ENCODE measurements at regions not wholly inside any gene's neighbourhood (a gene's known extent, or its start where the extent isn't known, plus 50 kb on each side); places are given as distances from the start of the nearest gene placed in this dataset.
A peak's percentile ranks its signal among the peaks of the same experiment; 100 is the strongest.

DNA sequence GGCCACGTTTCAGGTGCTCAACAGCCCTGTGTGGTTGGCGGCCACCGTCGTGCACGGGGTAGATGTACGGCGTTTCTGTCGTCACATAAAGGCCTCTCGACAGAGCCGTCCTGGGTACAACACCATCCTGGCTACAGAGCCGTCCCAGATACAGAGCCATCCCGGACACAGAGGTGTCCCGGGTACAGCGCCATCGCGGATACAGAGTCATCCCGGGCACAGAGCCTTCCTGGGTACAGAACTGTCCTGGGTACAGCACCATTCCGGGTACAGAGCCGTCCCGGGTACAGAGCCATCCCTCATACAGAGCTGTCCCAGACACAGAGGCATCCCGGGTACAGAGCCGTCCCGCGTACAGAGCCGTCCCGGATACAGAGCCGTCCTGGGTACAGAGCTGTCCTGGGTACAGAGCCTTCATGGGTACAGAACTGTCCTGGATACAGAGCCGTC lies 222.7 kb upstream of the SOX1 start:
- no peak overlapping the region for H3K4me3 ChIP-seq (ENCODE audit: low read depth, low read length)

DNA sequence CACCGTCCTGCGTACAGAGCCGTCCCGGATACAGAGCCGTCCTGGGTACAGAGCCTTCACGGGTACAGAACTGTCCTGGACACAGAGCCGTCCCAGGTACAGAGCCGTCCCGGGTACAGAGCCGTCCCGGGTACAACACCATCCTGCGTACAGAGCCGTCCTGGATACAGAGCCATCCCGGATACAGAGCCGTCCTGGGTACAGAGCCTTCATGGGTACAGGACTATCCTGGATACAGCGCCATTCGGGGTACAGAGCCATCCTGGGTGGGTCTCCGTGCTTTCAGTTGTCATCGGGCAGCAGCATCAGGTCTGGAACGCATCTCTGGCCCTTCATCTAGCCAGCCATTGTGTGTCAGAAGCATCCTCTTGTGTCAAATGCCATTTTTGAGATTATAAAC lies 222.3 kb upstream of the SOX1 start:
- H3K4me3 ChIP-seq (ENCODE audit: low read depth, low read length) = no peak overlapping the region

DNA sequence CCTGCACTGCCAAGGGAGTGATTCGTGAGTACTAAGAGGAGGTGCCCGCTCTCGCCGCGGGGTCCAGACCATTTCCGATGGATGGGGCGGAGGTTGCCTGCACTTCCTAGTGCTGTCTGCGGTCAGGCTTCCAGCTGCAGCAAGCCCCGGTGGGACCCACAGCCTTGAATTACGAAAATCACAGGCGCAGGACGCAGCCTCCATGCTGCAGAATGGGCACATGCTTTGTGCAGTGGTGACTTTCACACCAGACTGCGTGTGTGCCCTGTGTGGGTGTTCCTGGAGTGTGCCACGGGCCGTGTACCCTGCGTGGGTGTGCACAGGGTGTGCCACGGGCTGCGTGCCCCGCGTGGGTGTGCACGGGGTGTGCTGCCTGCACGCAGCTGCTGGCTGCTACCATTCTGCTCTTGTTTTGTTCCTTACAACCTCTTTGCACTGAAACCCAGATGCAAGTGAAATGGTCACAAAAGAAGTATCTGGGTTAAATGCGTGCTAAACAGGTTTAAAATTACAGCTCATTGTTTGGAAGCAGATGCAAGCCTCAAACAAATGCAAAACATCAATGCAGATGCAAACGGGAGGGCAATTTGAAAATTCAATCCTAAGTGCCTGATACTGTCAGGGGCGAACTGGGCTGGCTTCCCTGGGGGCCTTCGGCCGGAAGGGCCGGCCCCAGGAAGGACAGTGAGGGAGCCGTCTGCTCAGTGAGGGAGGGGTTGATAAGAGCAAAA lies 221.2 kb upstream of the SOX1 start:
- no peak overlapping the region for H3K4me3 ChIP-seq (ENCODE audit: low read depth, low read length)

DNA sequence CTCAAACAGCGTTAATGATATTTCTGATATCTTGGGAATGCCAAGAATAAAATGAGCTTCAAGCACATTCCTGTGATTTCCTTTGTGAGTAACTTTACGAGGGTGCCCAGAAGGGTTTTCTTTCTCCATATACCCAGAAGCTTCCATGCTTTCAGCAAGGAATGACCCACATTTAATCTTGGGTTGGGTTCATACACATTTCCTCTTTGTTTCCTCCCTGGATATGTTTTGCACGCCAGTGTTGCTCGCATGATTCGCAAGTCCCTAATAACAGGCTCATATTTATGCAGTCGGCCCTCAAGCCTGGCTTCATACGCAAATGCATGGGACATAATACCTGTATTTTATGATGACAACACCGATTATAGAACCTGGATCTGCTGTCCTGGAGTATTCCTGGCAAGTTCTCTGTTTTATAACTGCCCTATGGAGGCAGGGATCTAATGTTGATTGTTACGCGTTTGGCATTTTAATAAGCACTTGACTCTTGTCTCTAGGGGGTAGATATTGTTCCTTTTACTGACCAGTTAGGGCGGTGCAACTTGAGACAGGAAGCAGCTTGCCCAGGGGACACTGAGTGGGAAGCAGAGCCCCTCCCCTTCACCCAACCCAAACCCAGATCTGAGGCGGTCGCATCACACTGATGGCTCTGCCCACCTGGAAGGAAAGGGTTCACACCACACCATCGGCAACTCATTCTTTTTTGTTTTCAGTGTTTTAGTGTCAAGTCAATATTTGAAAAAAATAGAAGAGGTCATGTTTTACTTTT lies 220.4 kb upstream of the SOX1 start:
- H3K4me3 ChIP-seq (ENCODE audit: low read depth, low read length) = peak overlapping the region; percentile 13

DNA sequence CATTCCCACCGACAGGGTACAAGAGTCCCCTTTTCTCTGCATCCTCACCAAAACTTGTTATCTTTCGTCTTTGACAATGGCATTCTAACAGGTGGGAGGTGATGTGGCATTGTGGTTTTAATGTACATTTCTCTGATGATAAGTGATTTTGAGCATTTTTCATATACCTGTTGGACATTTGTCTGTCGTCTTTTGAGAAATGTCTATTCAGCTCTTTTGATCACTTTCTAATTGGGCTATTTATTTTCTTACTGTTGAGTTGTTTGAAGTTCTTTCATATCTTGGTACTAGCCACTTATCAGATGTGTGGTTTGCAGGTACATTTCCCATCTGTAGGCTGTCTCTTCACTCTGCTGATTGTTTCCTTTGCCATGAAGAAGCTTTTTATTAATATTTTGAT lies 219.0 kb upstream of the SOX1 start:
- no peak overlapping the region for H3K4me3 ChIP-seq (ENCODE audit: low read depth, low read length)

DNA sequence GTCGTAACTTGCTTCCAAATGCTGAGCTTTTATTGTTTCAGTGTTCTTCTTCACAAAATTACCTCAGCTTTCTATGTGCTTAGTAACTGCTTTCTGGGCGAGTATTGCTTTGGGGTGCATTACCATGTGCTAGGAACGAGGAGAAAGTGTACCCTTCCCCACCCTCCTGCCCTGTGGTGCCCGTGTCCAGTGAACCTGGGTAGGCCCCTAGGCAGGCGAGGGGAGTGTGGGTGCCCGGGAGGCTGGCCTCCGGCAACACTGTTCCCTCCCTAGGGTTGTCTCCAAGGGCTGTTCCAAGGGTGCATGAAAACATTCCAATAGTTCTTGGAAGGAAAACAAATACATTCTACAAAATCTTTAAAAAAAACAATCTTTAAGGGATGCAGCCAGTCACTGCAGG lies 216.5 kb upstream of the SOX1 start:
- no peak overlapping the region for H3K4me3 ChIP-seq (ENCODE audit: low read depth, low read length)

DNA sequence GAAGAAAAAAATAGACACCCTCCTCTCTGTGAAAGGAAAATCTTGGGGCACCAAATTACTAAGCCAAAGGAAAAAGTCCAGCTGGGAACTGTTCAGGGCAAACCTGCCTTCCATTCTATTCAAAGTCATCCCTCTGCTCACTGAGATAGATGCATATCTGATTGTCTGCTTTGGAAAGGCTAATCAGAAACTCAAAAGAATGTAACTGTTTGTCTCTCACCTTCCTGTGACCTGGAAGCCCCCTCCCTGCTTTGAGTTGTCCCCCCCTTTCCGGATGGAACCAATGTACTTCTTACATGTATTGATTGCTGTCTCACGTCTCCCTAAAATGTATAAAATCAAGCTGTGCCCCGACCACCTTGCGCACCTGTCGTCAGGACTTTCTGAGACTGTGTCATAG lies 216.0 kb upstream of the SOX1 start:
- H3K4me3 ChIP-seq (ENCODE audit: low read depth, low read length) = no peak overlapping the region

DNA sequence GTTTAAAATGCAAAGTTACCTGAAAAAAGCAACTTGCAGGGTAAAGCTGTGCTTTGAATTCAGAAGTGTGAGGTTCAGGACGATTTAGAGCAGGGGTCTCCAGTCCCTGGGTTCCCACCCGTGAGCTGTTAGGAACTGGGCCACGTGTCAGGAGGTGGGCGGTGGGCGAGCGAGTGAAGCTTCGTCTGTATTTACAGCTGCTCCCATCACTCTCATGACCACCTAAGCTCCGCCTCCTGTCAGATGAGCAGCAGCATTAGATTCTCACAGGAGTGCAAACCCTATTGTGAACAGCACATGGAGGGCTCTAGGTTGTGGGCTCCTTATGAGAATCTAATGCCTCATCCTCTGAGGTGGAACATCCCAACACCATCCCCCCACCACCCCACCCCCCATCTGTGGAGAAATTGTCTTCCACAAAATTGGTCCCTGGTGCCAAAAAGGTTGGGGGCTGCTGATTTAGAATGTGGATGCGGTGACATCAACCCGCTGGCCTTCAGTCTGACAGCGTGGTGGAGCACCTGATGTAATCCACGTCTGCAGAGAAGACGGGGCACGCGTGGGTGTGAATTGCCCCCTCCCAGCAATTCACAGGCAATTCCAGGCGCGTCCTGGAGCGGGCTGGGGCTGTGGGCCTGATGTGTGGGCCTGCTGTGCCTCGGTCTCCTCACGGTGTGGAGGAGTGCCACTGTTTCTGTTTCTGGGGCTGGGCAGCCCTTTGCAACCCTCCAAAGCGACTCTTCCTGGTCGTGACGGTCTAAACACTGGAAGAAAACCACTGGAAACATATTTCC lies 214.0 kb upstream of the SOX1 start:
- no peak overlapping the region for H3K4me3 ChIP-seq (ENCODE audit: low read depth, low read length)

DNA sequence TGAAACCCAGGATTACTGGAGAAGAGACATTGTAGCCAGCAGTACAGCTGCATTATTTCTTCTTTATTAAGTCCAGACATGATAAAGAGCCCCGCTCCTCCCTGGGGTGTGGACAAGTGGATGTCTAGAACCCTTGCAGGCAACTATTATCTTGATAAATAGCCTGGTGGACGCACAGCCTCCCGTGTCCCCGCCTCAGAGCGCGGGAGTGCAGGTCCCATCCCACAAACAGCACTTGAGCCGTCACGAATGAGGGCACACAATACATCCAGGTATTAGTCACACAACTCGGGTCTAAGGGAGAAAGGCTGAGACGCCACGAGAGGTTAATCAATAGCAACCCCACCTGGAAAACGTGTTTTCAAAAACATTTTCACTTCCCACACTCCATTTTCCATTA lies 213.2 kb upstream of the SOX1 start:
- H3K4me3 ChIP-seq (ENCODE audit: low read depth, low read length) = no peak overlapping the region

DNA sequence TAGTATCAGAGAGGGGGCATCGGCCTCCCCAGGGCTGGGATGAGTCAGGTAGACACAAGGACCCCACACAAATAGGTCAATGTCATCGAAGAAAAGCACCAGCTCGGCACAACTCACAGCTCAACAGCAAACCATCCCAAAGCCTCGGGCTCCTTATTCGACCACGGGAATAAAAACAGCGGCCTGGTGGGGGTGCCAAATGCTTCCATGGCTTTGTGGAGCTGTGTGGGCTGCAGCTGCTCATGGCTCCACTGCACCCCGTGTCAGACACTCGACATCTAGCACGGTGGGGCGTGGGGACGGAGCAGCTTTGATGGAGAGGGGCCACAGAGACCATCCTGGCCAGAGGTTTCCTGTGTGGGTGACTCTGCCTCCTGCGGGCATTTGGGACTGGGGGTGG lies 212.5 kb upstream of the SOX1 start:
- H3K4me3 ChIP-seq (ENCODE audit: low read depth, low read length) = no peak overlapping the region

DNA sequence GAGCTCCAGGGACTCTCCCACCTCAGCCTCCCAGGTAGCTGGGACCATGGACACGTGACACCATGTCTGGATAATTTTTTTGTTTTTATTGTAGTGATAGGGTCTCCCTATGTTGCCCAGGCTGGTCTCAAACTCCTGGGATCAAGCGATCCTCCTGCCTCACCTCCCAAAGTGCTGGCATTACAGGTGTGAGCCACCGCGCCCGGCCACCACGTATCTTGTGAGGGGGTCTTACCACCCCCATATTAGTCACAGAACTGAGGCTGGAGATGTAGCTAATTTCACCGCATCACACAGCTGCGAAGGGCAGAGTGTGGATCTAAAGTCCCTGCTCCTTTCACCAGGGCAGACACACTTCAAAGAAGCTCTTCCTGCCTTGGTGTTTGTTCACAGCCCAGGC lies 211.8 kb upstream of the SOX1 start:
- H3K4me3 ChIP-seq (ENCODE audit: low read depth, low read length) = no peak overlapping the region

DNA sequence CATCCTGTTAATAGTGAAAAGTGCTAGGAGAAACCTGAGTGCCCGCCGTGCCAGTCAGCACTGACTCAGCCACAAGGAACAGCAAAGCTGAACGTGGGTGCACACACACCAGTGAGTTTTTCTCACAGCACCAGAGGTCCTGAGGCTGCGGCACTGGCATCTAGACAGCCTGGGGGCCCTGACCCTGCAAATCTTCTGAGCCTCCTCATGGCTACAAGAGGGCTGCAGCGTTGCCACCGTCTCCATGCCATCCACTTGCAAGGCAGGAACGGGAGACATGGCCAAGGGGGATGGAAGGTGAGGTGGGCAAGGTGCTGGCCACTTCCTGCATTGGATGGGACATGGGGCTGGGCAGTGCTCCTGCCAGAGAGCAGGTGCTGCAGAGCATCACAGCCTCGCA lies 211.2 kb upstream of the SOX1 start:
- no peak overlapping the region for H3K4me3 ChIP-seq (ENCODE audit: low read depth, low read length)

DNA sequence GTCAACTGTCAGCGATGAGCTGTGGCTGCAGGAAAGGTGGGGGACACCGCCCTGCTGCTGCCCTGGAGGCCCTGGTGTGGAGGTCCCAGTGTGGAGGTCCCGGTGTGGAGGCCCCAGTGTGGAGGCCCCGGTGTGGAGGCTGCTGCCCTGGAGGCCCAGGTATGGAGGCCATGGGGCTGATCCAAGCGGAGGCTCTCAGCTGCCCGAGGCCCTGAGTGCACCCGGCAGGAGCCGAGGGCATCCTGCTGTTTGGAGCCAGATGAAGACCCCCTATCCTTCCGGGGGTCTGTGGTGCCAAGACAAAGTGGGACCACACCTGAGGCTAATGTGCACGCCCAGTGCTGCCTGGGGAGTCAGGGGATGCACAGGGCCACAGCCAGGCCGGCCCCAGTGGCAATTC lies 210.4 kb upstream of the SOX1 start:
- no peak overlapping the region for H3K4me3 ChIP-seq (ENCODE audit: low read depth, low read length)

DNA sequence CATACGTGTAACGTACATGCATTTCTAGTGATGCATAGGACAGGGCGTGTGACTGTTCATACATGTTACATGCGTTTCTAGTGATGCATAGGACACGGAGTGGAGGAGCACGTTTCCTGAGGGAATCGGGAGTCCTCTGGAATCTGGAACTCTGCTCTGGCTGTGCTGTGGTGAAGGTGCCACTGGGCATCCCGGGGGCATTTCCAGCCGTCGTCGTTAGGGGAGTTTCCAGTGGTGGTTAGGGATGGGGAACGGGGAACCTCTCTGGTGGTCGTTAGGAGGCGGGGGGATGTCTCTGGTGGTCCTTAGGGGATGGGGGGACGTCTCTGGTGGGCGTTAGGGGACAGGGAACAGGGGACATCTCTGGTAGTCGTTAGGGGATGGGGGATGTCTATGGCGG lies 209.6 kb upstream of the SOX1 start:
- H3K4me3 ChIP-seq (ENCODE audit: low read depth, low read length) = no peak overlapping the region

DNA sequence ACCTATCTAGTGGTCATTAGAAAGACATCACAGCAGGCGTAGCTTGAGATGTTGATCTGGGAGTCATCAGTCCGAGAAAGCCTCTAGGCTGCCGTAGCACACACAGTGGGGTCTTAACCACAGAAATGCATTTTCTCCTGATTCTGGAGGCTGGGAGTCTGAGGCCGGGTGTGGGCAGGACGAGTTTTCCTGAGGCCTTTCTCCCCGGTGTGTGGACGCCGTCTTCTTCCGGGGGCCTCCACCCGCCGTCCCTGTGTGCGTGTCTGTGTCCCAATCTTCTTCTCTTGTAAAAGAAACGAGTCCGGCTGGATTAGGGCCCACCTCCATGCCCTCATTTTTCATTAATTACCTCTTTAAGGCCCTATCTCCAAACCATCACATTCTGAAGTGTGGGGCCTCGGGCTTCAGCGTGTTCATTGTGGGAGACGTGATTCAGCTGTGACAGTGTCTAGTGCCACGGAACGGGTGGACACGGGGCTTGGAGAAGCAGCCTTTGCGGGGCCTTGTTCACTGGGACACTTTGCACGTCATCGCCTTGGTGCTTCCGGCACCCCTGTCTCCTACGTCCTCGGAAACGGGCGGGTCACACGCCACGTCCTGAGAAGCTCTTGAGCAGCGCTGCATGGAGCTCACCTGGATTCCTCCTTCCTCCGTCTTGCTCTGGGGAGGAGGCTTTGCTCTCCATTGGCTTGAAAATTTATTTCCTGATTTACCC lies 208.9 kb upstream of the SOX1 start:
- H3K4me3 ChIP-seq (ENCODE audit: low read depth, low read length) = no peak overlapping the region

DNA sequence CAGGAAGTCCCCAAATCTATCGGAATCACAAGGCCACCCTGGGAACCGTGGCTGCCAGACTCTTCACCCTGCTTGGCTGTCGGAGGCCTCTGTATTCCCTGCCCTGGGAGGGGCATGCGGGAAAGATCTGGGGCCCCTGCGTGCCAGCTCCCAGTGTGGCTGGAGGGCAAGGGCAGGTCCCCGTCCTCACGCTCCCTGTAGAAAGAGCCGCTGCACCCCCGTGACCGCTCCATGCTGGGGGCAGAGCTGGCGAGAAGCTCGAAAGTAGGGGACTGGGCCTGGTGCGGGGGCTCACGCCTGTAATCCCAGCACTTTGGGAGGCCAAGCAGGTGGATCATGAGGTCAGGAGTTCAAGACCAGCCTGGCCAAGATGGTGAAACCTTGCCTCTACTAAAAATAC lies 208.4 kb upstream of the SOX1 start:
- H3K4me3 ChIP-seq (ENCODE audit: low read depth, low read length) = no peak overlapping the region

DNA sequence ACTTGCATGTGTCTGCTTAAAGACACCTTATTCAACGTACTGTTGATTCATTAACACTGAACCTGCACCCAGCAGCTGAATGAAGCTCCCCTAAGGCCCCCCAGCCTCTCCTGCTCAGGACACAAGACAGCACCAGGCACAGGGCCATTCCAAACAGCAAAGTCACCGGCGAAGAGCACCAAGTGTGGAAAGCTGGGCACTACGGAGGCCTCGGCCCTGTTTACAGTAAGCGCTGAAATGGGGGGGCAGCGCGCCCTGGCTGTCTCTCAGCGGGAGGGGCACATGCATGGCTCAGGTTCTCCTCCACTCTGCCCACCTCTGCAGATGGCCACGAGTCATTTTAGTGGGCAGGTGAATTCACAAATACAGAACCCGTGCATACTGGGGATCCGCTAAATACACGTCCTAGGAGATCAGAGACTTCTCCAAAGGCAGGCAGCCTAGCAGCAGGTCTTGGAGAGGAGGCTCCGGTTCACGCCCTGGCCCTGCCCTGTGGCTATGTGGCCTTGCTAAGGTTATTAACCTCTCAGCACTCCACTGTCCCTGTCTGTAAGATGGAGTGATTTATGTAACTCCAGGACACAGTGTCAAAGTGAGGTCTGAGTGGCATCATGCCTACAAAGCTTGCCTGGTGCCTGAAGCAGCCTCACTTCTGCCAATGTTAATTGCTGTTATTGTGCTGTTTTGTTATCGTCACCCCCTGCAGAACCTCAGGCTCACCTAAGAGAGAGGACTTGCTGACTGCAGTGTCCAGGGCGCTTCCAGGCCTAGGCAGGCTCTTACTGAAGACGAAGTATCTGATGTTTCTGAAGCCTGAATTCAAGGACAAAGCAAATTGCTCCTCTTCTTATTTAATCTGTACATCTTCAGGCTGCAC lies 207.4 kb upstream of the SOX1 start:
- no peak overlapping the region for H3K4me3 ChIP-seq (ENCODE audit: low read depth, low read length)

DNA sequence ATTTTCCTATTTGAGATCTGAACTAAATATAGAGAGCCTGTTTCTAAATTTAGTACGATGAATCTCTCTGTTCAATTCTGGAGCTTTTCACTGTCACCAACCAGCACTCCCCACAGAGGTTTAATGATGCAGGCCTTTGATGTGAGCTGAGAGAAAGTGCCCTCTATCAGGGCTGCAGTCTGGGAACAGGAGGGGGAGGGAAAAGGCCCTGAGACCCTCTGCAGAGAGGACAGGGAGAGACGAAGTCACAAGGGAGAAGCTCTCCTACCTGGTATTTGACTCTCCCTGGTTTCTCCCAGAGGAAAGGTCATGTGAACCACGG lies 206.8 kb upstream of the SOX1 start:
- no peak overlapping the region for H3K4me3 ChIP-seq (ENCODE audit: low read depth, low read length)

DNA sequence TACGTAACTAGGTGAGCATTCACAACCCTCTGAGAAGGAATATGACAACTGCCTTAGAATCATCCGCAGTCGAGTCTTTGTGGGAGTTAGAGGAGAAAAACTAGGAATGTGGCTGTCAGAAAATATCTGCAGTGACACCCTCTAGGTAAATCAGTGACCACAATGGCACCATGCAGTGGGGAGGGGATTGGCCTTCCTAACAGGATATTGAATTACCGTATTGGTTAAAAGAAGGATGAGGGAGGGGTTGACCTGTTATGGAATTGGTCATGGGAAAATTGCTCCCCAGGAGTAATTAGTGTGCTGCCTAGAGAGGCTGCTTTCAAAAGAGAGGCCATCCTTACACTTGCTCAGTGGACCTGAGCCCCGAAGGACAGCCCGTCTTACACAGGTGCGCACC lies 205.6 kb upstream of the SOX1 start:
- H3K4me3 ChIP-seq (ENCODE audit: low read depth, low read length) = no peak overlapping the region

DNA sequence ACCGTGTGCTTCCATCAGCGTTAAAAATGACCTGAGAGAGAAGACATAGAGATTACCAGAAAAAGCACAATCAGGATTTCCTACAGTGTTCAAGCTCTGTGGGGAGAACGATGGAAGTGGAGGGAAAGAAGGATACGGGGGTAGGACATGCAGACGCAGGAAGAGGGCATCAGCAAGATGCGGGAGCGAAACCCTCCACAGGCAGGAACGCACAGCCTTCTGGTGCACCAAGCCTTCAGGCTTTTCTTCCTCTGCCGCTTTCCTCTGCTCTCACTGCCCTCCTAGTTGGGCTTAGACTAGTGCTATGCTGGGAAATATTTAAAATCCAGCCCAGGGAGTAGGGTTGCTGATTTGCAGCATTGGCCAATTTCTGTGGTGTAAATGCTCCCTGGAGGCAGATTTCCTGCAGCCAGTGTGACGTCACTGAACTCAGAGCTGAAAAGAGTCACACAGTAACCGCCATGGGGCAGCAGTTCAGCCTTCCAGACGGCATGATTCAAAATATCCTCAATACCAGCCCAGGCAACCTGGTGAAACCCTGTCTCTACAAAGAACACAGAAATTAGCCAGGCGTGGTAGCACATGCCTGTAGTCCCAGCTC lies 205.1 kb upstream of the SOX1 start:
- no peak overlapping the region for H3K4me3 ChIP-seq (ENCODE audit: low read depth, low read length)

Data from iPS-11a (cell line).